ENCODE measurements at regions not wholly inside any gene's neighbourhood (a gene's known extent, or its start where the extent isn't known, plus 50 kb on each side); places are given as distances from the start of the nearest gene placed in this dataset.

DNA sequence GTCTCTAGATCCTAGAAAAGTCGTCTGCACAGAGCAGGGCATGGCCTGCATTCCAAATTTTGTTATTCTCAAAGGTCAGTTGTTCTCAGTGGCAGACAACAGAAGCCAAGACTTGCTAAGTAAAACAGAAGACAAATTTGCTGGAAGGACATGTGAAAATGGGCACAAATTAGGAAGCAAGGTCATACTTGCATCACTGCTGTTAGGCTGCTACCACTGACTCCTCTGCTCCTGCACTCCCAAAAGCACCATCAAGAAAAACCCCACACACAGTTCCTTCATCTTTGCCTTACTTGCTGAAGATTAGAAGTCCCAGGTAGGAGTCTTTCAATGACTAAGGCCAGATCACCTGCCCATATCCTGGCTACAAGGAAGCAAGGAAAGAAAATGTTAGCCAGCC lies 69.9 kb upstream of the ATP2C1 start:
- no peak overlapping the region for H3K27ac Mint-ChIP-seq
- H3K4me3 Mint-ChIP-seq, result no peak overlapping the region
- ChIA-PET CTCF (no interaction called here), POLR2A (no interaction called here)
- ATAC-seq (no peak), DNase-seq (ENCODE audit: low spot score) (no peak)
- H3K9me3 Mint-ChIP-seq, result no peaks in the 10 kb centered on the region
- H3K36me3 Mint-ChIP-seq, result no peaks in the 10 kb centered on the region
- TF ChIP-seq ZNF138 (CRISPR knock-in tag; conservative IDR thresholded peaks at IDR 0.05), result no peak
- no peaks in the 10 kb centered on the region for H3K27me3 Mint-ChIP-seq (ENCODE audit: low read depth)
- H3K4me1 Mint-ChIP-seq, result peaks cover 19% of the 10 kb centered on the region

DNA sequence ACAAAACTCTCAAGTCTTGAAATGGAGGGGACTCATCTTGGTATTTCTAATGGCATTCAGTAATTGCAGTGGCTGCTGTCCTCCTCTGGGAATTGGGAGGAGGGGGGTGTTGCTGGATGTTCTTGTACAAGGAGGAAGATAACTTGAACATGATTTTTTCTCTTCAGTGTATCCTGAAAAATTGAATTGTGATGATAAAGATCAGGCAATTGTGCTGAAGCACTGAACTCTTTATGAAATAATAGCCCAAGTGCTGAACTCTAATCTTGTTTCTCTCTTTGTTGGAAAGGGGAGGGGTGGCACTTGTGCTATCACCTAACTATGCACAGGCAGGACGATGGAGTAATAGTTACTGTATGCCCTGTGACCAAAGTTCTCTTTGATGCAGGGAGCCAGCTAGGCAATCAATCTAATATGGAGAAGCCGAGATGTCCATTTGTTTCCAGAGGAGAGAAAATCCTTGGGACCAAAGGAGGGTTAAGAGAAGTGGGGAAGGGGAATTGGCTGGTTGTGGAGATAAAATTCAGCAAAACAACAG lies 68.1 kb upstream of the ATP2C1 start:
- ATAC-seq, result no peak
- Mint-ChIP-seq H3K36me3 (no peaks in the 10 kb centered on the region), H3K27me3 (ENCODE audit: low read depth) (no peaks in the 10 kb centered on the region), H3K4me3 (no peak overlapping the region), H3K9me3 (no peaks in the 10 kb centered on the region), H3K27ac (no peak overlapping the region), H3K4me1 (peaks cover 32% of the 10 kb centered on the region)
- ChIA-PET POLR2A (no interaction called here), CTCF (no interaction called here)
- TF ChIP-seq, protein P1, sequence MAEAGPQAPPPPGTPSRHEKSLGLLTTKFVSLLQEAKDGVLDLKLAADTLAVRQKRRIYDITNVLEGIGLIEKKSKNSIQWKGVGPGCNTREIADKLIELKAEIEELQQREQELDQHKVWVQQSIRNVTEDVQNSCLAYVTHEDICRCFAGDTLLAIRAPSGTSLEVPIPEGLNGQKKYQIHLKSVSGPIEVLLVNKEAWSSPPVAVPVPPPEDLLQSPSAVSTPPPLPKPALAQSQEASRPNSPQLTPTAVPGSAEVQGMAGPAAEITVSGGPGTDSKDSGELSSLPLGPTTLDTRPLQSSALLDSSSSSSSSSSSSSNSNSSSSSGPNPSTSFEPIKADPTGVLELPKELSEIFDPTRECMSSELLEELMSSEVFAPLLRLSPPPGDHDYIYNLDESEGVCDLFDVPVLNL (CRISPR knock-in tag; IDR thresholded peaks at IDR 0.05; ENCODE audit: borderline replicate concordance, low read depth), result no peak
- TF ChIP-seq SMAD3 (CRISPR knock-in tag; IDR thresholded peaks at IDR 0.05; ENCODE audit: borderline replicate concordance), result no peak
- TF ChIP-seq FOXP1 (CRISPR knock-in tag; IDR thresholded peaks at IDR 0.05; ENCODE audit: borderline replicate concordance), result no peak
- TF ChIP-seq EMX1 (CRISPR knock-in tag; IDR thresholded peaks at IDR 0.05), result no peak
- TF ChIP-seq ESRRA (CRISPR knock-in tag; IDR thresholded peaks at IDR 0.05; ENCODE audit: borderline replicate concordance), result no peak
- TF ChIP-seq JUN (CRISPR knock-in tag; IDR thresholded peaks at IDR 0.05), result no peak
- TF ChIP-seq, protein P2, sequence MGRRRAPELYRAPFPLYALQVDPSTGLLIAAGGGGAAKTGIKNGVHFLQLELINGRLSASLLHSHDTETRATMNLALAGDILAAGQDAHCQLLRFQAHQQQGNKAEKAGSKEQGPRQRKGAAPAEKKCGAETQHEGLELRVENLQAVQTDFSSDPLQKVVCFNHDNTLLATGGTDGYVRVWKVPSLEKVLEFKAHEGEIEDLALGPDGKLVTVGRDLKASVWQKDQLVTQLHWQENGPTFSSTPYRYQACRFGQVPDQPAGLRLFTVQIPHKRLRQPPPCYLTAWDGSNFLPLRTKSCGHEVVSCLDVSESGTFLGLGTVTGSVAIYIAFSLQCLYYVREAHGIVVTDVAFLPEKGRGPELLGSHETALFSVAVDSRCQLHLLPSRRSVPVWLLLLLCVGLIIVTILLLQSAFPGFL (CRISPR knock-in tag; IDR thresholded peaks at IDR 0.05; ENCODE audit: borderline replicate concordance), result no peak
- TF ChIP-seq, protein P3, sequence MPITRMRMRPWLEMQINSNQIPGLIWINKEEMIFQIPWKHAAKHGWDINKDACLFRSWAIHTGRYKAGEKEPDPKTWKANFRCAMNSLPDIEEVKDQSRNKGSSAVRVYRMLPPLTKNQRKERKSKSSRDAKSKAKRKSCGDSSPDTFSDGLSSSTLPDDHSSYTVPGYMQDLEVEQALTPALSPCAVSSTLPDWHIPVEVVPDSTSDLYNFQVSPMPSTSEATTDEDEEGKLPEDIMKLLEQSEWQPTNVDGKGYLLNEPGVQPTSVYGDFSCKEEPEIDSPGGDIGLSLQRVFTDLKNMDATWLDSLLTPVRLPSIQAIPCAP (CRISPR knock-in tag; IDR thresholded peaks at IDR 0.05), result no peak
- TF ChIP-seq, protein P4, sequence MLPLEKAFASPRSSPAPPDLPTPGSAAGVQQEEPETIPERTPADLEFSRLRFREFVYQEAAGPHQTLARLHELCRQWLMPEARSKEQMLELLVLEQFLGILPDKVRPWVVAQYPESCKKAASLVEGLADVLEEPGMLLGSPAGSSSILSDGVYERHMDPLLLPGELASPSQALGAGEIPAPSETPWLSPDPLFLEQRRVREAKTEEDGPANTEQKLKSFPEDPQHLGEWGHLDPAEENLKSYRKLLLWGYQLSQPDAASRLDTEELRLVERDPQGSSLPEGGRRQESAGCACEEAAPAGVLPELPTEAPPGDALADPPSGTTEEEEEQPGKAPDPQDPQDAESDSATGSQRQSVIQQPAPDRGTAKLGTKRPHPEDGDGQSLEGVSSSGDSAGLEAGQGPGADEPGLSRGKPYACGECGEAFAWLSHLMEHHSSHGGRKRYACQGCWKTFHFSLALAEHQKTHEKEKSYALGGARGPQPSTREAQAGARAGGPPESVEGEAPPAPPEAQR (CRISPR knock-in tag; IDR thresholded peaks at IDR 0.05), result no peak
- TF ChIP-seq, protein P5, sequence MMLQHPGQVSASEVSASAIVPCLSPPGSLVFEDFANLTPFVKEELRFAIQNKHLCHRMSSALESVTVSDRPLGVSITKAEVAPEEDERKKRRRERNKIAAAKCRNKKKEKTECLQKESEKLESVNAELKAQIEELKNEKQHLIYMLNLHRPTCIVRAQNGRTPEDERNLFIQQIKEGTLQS (CRISPR knock-in tag; conservative IDR thresholded peaks at IDR 0.05), result no peak
- TF ChIP-seq, protein P6, sequence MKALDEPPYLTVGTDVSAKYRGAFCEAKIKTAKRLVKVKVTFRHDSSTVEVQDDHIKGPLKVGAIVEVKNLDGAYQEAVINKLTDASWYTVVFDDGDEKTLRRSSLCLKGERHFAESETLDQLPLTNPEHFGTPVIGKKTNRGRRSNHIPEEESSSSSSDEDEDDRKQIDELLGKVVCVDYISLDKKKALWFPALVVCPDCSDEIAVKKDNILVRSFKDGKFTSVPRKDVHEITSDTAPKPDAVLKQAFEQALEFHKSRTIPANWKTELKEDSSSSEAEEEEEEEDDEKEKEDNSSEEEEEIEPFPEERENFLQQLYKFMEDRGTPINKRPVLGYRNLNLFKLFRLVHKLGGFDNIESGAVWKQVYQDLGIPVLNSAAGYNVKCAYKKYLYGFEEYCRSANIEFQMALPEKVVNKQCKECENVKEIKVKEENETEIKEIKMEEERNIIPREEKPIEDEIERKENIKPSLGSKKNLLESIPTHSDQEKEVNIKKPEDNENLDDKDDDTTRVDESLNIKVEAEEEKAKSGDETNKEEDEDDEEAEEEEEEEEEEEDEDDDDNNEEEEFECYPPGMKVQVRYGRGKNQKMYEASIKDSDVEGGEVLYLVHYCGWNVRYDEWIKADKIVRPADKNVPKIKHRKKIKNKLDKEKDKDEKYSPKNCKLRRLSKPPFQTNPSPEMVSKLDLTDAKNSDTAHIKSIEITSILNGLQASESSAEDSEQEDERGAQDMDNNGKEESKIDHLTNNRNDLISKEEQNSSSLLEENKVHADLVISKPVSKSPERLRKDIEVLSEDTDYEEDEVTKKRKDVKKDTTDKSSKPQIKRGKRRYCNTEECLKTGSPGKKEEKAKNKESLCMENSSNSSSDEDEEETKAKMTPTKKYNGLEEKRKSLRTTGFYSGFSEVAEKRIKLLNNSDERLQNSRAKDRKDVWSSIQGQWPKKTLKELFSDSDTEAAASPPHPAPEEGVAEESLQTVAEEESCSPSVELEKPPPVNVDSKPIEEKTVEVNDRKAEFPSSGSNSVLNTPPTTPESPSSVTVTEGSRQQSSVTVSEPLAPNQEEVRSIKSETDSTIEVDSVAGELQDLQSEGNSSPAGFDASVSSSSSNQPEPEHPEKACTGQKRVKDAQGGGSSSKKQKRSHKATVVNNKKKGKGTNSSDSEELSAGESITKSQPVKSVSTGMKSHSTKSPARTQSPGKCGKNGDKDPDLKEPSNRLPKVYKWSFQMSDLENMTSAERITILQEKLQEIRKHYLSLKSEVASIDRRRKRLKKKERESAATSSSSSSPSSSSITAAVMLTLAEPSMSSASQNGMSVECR (CRISPR knock-in tag; IDR thresholded peaks at IDR 0.05; ENCODE audit: borderline replicate concordance), result no peak
- TF ChIP-seq, protein P7, sequence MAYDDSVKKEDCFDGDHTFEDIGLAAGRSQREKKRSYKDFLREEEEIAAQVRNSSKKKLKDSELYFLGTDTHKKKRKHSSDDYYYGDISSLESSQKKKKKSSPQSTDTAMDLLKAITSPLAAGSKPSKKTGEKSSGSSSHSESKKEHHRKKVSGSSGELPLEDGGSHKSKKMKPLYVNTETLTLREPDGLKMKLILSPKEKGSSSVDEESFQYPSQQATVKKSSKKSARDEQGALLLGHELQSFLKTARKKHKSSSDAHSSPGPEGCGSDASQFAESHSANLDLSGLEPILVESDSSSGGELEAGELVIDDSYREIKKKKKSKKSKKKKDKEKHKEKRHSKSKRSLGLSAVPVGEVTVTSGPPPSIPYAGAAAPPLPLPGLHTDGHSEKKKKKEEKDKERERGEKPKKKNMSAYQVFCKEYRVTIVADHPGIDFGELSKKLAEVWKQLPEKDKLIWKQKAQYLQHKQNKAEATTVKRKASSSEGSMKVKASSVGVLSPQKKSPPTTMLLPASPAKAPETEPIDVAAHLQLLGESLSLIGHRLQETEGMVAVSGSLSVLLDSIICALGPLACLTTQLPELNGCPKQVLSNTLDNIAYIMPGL (CRISPR knock-in tag; IDR thresholded peaks at IDR 0.05), result no peak
- no peak for TF ChIP-seq TP53 (CRISPR knock-in tag; IDR thresholded peaks at IDR 0.05)
- TF ChIP-seq, protein P8, sequence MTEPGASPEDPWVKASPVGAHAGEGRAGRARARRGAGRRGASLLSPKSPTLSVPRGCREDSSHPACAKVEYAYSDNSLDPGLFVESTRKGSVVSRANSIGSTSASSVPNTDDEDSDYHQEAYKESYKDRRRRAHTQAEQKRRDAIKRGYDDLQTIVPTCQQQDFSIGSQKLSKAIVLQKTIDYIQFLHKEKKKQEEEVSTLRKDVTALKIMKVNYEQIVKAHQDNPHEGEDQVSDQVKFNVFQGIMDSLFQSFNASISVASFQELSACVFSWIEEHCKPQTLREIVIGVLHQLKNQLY (CRISPR knock-in tag; IDR thresholded peaks at IDR 0.05), result no peak
- no peak for TF ChIP-seq NFYB (CRISPR knock-in tag; conservative IDR thresholded peaks at IDR 0.05; ENCODE audit: low read depth)
- TF ChIP-seq SOX15 (CRISPR knock-in tag; IDR thresholded peaks at IDR 0.05), result no peak
- TF ChIP-seq, protein P9, sequence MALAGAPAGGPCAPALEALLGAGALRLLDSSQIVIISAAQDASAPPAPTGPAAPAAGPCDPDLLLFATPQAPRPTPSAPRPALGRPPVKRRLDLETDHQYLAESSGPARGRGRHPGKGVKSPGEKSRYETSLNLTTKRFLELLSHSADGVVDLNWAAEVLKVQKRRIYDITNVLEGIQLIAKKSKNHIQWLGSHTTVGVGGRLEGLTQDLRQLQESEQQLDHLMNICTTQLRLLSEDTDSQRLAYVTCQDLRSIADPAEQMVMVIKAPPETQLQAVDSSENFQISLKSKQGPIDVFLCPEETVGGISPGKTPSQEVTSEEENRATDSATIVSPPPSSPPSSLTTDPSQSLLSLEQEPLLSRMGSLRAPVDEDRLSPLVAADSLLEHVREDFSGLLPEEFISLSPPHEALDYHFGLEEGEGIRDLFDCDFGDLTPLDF (CRISPR knock-in tag; IDR thresholded peaks at IDR 0.05), result no peak
- no peak for DNase-seq (ENCODE audit: low spot score)

Measured in WTC11 (cell line).